ENCODE measurements at regions not wholly inside any gene's neighbourhood (a gene's known extent, or its start where the extent isn't known, plus 50 kb on each side); places are given as distances from the start of the nearest gene placed in this dataset.

- no peak for DNase-seq
These were observed 74.3 kb upstream of the SOX6 start for GRCh38 chr11:16430674-16431073.

- DNase-seq: no peak
These were observed 65.5 kb upstream of the SOX6 start for GRCh38 chr11:16421826-16422225.

- no peak for DNase-seq
These were observed 62.2 kb upstream of the SOX6 start for GRCh38 chr11:16418428-16419097.

- DNase-seq: no peak
These were observed 56.3 kb upstream of the SOX6 start for GRCh38 chr11:16412525-16413172.

GRCh38 chr11:16410479-16410878 is 54.1 kb upstream of the SOX6 start:
- DNase-seq: no peak

GRCh38 chr11:16408619-16409018 is 52.3 kb upstream of the SOX6 start:
- no peak for DNase-seq

- no peak for DNase-seq
These were observed 49.9 kb upstream of the SOX6 start for GRCh38 chr11:16406226-16406625.
